HG03025 (cell line): ENCODE measurements at regions not wholly inside any gene's neighbourhood (a gene's known extent, or its start where the extent isn't known, plus 50 kb on each side); places are given as distances from the start of the nearest gene placed in this dataset.

Experiments
- ATAC-seq: cut with Tn5 transposase; IDR thresholded peaks from one replicate; pipeline ENCODE4 v1.9.1; 2021; ENCODE audit warnings: mild to moderate bottlenecking, moderate library complexity; ENCODE audit not compliant: unreplicated experiment, low FRiP score

DNA sequence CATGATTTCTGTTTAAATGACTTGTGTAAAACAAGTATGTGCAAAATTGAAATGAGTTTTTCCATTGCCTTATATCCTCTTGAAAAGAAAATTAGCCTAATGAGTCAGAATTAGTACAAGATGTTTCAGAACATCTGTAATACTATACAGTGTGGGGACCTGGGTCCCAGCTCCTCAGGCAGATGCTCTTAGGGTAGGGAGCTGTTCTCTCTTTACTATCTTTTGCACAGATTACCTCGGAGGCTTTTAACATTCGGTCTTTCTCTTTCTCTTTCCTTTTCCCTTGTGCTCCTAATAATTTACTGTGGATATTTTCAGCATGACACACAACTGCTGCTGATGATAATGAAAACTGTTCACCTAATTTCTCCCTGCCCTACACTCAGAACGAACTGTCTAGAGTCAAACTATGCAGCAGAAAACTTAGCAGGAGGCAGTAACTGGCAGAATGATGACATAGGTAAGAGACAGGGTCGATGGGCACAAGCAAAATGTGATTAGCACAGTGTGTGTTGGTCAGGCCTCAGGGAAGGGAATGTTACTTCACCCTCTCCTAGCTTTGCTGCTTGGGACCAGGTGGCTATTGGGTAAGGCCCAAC is 455.3 kb downstream of the PDHA2 start:
- ATAC-seq = no peak

DNA sequence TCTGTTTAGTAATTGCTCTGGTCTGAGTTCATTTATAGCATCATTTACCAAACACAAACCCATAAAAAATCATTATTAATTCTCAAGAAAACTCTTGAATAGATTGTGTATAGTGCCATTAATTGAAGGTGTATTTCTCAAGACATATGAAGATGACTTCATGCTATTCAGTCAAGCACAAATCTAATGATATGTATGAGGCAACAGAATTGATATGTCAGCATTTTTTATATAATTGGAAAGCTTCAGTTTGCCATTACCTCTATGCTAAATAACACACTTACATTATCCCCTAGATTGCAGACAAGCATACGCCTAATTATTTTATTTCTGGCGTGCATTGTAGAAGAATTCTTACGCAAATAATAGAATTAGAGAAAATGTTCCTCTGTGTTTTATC is 461.8 kb downstream of the PDHA2 start:
- ATAC-seq = no peak

DNA sequence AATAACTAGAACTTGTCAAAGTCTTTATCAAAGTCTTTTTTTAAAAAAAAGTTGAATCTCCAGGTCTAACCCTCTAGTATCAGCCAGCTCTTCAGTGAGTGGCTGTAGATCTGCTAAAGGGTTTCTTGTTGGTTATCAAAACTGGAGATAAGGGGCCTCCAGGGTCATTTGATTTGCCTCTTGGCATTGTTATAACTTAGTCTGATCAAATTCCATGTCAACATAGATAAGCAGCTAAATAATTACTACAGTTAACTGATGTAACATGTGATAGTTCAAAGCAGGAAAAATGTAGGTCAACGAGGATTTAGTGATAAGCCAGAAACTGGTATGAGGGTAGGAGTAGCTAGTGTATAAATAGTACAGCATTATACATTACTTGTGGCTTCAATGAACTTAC is 465.1 kb downstream of the PDHA2 start:
- ATAC-seq = no peak

- no peak for ATAC-seq
These were observed 472.3 kb downstream of the PDHA2 start for GRCh38 chr4:96312046-96312685.

- no peak for ATAC-seq
These were observed 475.9 kb downstream of the PDHA2 start for GRCh38 chr4:96315815-96316214.

DNA sequence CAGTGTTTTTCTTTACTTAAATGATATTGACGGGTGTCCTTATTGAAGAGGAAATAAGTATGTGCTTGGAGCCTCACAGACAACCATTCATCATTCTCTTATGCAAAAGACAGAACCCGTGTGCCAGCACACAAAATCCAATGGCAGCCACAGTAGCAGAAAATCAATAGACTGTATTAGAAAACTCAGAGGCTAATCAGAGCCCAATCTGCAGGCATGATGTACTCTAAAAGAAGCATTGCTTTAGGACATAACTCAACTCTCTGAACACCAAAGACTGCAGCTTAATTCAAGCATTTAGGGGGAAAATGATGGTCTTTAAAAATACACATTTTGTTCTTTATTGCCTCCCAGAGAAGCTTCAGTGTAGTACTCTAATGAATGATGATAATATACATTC is 476.9 kb downstream of the PDHA2 start:
- ATAC-seq = no peak

GRCh38 chr4:96317891-96318290 is 478.0 kb downstream of the PDHA2 start:
- ATAC-seq = no peak

DNA sequence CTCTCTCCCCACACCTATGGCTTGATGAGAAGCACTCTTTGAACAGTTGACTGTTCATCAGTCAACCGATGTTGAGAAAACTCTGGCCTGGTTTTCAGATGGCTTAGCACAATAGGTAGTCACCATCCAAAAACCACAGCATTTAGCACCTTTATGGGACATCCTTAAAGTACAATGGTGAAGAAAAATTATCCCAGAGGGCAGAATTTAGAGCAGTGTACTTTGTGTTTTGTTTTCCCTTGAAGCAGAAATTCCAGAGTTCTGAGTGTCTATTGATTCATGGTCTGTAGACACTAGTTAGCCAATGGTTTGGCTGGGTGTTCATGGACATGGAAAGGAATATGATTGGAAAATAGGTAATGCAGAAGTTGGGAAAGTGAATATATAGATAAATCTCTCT is 487.0 kb downstream of the PDHA2 start:
- no peak for ATAC-seq

DNA sequence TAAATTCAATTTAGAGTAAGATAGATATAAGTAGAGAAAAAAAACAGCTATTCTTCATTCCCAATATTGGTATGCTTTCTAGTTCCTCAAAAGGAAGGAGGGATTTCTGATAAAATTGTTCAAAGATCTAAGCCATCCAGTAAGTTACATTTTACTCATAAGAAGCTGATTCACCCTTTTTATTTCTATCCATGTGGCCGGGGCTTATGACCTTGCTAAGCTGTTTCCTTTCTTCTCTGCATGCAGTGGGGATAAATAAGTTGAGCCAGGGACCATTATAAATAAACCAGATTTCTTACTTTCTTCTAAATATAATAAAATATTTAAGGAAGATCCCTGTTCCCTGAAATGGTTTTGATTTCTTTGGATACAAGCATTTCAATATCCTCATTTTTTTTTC is 502.3 kb downstream of the PDHA2 start:
- ATAC-seq = no peak

DNA sequence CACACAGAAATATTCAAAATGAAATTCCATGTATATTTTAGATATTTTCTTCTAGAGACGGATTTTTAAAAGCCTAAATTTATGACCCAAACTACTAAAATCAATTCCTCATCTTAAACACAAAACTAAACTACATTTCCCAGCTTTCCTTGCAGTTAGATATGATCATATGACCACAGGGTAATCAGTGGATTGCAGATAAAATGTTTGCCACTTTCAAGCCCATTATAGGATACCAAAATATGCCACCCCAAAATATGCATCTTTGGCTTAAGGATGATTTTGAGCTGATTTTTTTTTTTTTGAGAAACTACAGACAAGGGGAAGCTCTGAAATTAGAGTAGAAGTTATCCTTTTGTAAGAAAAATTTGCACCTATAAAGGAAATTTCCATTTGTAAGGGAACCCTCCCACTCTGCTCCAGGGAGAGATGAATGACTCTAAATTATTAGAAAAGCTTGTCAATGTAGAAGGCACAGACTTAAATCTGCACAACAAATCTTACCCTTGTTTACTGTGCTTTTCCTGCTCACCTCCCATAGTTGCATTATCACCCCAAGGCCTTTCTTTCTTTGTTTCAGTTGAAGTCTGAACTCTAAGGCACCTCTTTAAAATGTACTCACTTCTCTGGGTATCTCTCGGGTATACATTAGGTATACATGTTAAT is 503.0 kb downstream of the PDHA2 start:
- ATAC-seq = no peak

- no peak for ATAC-seq
These were observed 503.9 kb downstream of the PDHA2 start for GRCh38 chr4:96343836-96344235.

DNA sequence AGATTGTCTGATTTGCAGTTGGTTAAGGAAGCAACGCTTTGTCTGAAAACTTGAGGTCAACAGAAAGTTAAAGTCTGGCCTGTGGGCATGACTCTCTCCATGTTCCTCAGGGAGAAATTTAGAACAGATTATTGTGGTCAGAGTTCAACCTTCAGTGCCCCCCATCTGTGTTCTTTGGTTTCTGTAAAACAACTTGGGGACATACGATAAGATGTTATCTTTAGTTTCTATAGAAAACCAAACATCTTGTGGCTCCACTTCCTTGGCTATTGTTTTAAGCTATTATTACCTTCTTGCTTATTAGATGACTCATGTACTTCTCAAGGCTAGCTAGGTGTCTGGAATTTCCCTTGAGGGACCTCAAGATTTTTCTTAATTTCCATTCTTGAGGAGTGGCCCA is 507.7 kb downstream of the PDHA2 start:
- ATAC-seq = no peak

DNA sequence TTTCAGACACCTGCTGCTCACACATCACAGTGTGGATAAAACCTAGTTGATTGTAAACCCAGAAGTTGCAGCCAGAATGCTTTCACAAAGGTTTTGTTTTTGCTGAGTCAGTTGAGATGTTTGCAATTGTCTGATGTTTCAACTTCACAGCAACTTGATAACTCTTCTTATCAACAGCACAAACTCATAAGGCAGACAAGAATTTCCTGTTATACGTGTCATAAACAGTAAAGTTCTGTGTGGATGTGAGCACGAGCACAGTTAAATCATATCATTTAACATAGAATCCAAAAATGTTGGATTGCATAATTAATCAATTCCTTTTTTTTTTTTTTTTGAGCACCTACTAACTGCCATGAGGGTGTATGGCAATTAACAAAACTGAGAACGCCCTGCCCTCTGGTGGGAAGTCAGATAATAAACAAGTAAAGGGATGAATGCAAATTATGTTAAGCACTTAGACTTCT is 512.2 kb downstream of the PDHA2 start:
- ATAC-seq = no peak

DNA sequence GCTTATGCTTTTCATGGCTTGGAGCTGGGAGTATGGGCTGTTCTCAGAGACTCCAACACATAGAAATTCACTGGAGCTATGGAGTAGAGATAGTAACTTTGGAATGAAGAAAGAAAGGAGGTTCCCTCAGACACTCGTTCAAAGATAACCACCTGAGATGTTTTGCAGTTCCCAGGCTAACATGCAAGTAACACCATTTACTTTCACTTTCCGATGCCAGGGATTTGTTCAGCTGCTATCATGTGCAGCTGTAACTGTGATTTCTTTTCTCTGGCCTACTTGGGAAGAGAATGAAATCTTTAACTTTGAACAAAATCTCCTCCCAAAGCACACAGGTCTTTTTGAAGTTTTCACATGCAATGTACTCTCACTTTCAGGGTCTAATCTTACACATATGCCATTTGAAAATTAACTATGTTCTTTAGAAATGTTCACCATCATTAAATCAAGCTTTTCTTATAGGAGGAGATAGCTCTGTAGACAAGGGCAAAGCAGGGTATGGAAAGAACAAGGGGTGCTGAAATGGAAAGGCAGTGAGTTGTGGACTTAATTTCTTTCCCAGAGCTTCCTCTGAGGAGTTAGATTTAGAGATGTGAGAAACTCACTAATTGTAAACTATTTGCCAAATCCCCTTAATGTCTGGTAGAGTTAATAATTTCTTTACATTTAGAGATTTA is 514.3 kb downstream of the PDHA2 start:
- ATAC-seq = no peak

- ATAC-seq = no peak
These were observed 515.5 kb downstream of the PDHA2 start for GRCh38 chr4:96355414-96355813.

DNA sequence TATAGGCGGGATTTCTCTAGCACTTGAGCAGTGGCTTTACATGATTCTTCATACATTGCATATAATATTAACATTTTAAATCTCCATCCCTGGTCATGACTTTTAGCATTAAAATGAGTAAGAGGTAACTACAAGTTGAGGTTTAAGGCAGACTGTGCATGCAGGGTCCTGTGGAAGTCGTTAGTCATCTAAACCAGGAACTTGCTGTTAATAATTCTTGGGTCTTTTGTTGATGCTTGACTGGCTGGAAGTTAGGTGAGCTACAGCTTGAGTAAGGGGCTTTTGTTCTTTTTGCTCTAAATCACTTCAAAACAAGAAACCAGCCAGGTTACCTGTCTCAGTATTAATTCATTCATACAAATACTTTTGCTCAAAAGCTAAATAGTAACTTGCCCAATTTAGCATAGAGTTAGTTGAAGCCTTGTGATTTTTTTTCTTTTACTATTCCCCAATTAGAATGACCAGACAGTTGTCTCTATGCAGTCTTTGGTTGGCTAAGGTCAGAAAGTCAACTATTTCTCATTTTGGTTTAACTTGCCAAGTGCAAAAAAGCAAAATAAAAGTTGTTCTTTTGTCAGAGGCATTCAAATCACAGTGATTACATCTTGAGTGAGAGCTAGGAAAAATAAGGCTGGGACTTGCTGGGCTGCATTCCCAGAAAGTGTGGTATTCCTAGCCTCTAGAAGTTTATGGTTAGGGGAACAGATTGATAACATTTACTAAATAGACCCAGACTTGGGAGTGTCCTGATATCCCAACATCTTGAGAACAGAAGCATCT is 516.9 kb downstream of the PDHA2 start:
- ATAC-seq = no peak

DNA sequence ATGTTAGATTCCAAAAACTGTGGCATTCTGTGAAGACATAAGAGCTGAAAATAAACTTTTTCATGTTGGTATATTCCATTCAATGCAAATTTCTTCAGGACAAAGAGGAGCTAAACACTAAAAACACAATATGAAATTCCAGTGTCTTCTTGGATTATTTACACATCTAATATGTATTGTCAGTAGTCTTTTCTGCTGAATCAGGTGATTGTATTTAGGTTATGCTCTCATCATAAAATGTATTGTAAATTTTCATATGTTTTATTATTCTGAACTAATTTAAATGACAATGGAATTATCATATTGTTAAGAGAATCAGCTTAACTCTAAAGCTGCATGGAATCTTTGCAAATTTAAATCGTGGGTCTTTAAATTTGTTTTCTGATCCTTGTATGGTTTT is 526.7 kb downstream of the PDHA2 start:
- ATAC-seq = no peak

GRCh38 chr4:96375367-96375766 is 535.5 kb downstream of the PDHA2 start:
- ATAC-seq = no peak

DNA sequence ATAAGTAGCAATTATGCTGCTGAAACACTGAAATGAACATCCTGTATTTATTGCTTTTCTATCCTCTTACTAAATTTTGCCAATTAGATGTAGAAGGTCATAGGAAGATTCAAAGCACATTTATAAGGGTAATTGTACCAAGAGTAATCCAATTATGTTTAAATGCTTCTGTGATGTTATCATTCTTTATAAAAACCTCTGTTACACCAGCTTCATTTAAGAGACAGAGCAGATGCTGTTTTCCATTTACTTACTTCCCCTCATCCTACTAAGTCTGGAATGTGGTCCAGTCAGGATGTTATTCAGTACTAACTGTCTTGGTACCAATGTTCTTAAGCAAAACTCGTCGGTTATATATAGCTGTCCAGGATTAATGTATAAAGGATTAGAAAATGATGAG is 539.6 kb downstream of the PDHA2 start:
- ATAC-seq = no peak

DNA sequence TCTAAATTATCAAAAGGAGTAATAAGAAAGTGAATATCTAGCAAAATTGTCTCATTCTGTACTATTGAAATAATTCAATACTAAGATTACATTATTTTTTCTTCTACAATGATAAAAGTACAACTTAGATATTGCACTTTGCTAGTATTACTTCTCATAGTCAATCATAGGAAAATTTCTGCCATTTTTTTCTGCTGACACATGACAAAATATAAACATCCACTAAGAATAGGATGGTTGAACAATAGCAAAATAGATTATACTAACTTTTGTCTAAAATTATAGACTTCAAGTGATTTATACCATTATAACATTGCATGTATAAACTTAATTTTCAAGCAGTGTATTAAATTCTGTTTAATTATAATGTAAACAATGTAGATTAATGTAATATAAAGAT is 540.2 kb downstream of the PDHA2 start:
- ATAC-seq = no peak

- ATAC-seq = no peak
These were observed 543.5 kb downstream of the PDHA2 start for GRCh38 chr4:96383349-96383748.
